ENCODE measurements at regions not wholly inside any gene's neighbourhood (a gene's known extent, or its start where the extent isn't known, plus 50 kb on each side); places are given as distances from the start of the nearest gene placed in this dataset.
"Not testable (repeated sequence)": the region's sequence is repeated elsewhere in the genome, so short reads cannot be mapped to it uniquely, and the experiment has no call there.

GRCh38 chr13:94901070-94901469 is 188.7 kb upstream of the SOX21 start:
- no peak for DNase-seq

GRCh38 chr13:94896719-94897317 is 184.5 kb upstream of the SOX21 start:
- no peak for DNase-seq

GRCh38 chr13:94896238-94896637 is 183.9 kb upstream of the SOX21 start:
- no peak for DNase-seq

GRCh38 chr13:94886191-94886590 is 173.8 kb upstream of the SOX21 start:
- DNase-seq, result no peak

- DNase-seq, result no peak
Measured at GRCh38 chr13:94880463-94880862, 168.1 kb upstream of the SOX21 start.

- DNase-seq, result peak; percentile 10
Measured at GRCh38 chr13:94878602-94879165, 166.3 kb upstream of the SOX21 start.

- DNase-seq, result no peak
Measured at GRCh38 chr13:94864474-94864873, 152.1 kb upstream of the SOX21 start.

GRCh38 chr13:94860981-94861407 is 148.6 kb upstream of the SOX21 start:
- no peak for DNase-seq

- no peak for DNase-seq
Measured at GRCh38 chr13:94859811-94860210, 147.5 kb upstream of the SOX21 start.

- no peak for DNase-seq
Measured at GRCh38 chr13:94859278-94859691, 146.9 kb upstream of the SOX21 start.

GRCh38 chr13:94858856-94859255 is 146.5 kb upstream of the SOX21 start:
- no peak for DNase-seq

- DNase-seq, result no peak
Measured at GRCh38 chr13:94854688-94855087, 142.3 kb upstream of the SOX21 start.

GRCh38 chr13:94851576-94851975 is 139.2 kb upstream of the SOX21 start:
- DNase-seq, result no peak

- no peak for DNase-seq
Measured at GRCh38 chr13:94849254-94849653, 136.9 kb upstream of the SOX21 start.

GRCh38 chr13:94842901-94843300 is 130.6 kb upstream of the SOX21 start:
- DNase-seq, result no peak

GRCh38 chr13:94837056-94837455 is 124.7 kb upstream of the SOX21 start:
- not testable (repeated sequence) for DNase-seq

- DNase-seq, result no peak
Measured at GRCh38 chr13:94829837-94830365, 117.6 kb upstream of the SOX21 start.

- DNase-seq, result no peak
Measured at GRCh38 chr13:94829185-94829836, 117.0 kb upstream of the SOX21 start.

GRCh38 chr13:94827566-94827965 is 115.2 kb upstream of the SOX21 start:
- DNase-seq, result peak; percentile 64

GRCh38 chr13:94825507-94825906 is 113.2 kb upstream of the SOX21 start:
- DNase-seq, result peak; percentile 37

GRCh38 chr13:94824601-94825000 is 112.3 kb upstream of the SOX21 start:
- DNase-seq, result no peak

GRCh38 chr13:94822356-94822755 is 110.0 kb upstream of the SOX21 start:
- no peak for DNase-seq

- no peak for DNase-seq
Measured at GRCh38 chr13:94816256-94816655, 103.9 kb upstream of the SOX21 start.

GRCh38 chr13:94813920-94814475 is 101.7 kb upstream of the SOX21 start:
- no peak for DNase-seq
